NCI-H1105 (cell line): ENCODE measurements at regions not wholly inside any gene's neighbourhood (a gene's known extent, or its start where the extent isn't known, plus 50 kb on each side); places are given as distances from the start of the nearest gene placed in this dataset.

Experiments
- DNase-seq: peaks from one replicate; lab custom pipeline; 2025; lab: John Stamatoyannopoulos, UW

DNA sequence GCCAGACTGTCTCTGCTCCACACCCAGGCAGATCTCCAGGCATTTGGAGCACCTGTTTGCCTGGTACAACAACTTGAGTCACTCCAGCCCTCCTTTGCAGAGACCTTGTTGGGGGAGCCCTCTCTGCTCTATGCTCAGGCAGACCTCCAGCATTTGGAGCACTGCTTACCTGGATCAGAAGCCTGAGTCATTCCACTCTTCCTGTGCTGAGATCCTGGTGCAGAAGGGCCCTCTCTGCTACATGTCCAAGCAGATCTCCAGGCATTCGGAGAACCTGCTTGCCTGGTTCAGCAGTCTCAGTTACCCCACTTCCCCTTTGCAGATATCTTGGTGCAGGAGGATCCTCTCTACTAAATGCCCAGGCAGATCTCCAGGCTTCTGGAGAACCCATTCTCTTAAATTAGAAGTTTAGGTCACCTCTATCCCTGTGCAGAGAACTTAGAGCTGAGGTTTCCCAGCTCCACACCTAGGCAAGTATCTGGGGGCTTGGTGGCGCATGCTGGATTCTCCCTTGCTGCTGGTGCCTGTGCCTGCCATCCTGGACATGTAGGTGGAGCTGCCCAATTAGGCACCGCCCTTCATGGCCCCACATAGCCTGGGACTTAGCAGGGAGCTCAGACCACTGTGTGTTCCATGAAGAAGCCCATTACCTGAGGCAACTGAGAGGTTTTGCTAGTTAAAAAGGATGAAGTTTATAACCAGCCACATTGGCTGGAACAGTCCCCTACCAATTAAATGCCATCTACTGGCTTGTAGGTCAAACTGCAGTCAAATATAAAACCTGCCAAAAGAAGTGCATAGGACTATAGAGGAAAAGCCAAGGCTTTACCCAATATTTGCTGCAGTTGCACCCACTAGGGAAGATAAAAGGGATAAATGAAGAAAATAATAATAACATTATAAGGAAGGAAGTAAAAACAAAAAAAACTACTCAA, 97.6 kb upstream of the SLITRK6 start:
- DNase-seq, result no peak

DNA sequence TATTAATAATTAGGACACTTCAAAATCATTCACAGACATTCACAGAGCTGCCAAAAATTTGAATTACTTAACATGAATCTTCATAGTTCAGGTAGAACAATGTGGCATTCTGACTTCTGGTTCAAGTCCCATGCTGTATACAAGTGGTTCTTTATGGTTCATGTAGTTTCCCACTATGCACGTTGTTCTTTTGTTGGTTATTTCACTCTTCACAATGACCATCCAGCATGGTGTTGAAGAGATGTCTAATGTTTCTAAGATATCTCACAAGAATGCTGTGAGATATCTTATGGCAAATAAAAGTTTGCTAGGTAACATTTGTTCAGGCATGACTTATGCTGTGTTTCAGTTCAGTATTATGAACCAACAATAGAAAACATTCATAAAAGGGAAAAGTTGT, 88.2 kb upstream of the SLITRK6 start:
- no peak for DNase-seq

DNA sequence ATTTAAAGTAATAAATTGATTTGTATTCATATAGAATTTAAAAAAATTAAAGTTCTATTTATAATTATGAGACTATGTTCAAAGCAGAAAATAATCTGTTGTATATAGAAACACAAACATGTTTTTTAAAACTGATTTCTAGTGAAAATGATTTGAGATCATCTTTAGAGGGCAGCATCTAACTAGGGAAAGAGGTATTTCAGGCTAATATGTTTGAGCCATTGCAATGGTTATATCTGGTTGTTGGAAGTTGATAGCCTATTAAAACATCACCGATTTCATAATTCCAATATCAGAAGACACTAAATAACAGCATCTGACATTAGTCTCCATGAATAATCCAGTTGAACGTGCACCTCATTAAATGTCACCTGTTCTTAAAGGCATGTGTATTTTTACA, 79.8 kb upstream of the SLITRK6 start:
- no peak for DNase-seq

GRCh38 chr13:85864963-85865530, 65.8 kb upstream of the SLITRK6 start:
- no peak for DNase-seq

GRCh38 chr13:85853901-85854663, 54.9 kb upstream of the SLITRK6 start:
- no peak for DNase-seq

GRCh38 chr13:85853161-85853894, 54.1 kb upstream of the SLITRK6 start:
- no peak for DNase-seq
